K562 (cell line): ENCODE measurements at regions not wholly inside any gene's neighbourhood (a gene's known extent, or its start where the extent isn't known, plus 50 kb on each side); places are given as distances from the start of the nearest gene placed in this dataset.

Experiments
- EGR1 ChIP-seq: fragments of 450-650 bp; conservative IDR thresholded peaks from 2 replicates; pipeline ENCODE4 v1.6.1; 2017; ENCODE audit warnings: mild to moderate bottlenecking
- HDAC2 ChIP-seq: fragments of 450-650 bp; IDR thresholded peaks from 2 replicates; pipeline ENCODE4 v1.6.1; 2016; ENCODE audit warnings: mild to moderate bottlenecking
- ZNF217 ChIP-seq: sonication (generic); formaldehyde crosslinking; IDR thresholded peaks from 2 replicates; pipeline ENCODE4 v1.8.0; 2022; ENCODE audit warnings: mild to moderate bottlenecking, missing genetic modification reagents
- ZNF586 ChIP-seq: fragments of 450-650 bp; formaldehyde crosslinking; conservative IDR thresholded peaks from 2 replicates; pipeline ENCODE4 v1.4.0; 2020; ENCODE audit warnings: mild to moderate bottlenecking, moderate library complexity

- TF ChIP-seq ZNF217 (no peak), EGR1 (no peak), HDAC2 (no peak), ZNF586 (no peak)
Observed at GRCh38 chr11:110918351-110918750, 206.1 kb upstream of the ARHGAP20 start.
